ENCODE measurements at regions not wholly inside any gene's neighbourhood (a gene's known extent, or its start where the extent isn't known, plus 50 kb on each side); places are given as distances from the start of the nearest gene placed in this dataset.

DNA sequence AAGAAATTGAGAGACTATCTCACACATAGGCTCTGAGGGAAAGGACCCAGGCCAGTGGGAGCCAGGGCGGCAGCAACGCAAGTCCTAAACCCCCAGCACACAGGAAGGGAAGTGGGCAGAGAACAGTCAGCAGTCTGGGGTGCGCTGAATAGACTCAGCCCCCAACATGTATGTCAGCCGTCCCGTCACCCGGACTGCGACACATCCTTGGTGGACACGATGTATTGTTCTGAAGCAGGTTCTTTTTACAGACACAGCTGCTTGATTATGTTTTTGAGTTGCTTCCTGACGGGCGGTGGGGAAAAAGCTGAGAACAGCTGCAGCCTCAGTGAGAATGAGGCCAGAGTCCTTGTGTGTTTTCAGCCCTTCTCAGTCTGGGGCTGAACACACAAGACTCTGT lies 64.1 kb upstream of the CXCL14 start:
- no peak overlapping the region for H3K4me3 ChIP-seq (ENCODE audit: control insufficient read depth, low read depth, low read length)
- TF ChIP-seq, protein P1, sequence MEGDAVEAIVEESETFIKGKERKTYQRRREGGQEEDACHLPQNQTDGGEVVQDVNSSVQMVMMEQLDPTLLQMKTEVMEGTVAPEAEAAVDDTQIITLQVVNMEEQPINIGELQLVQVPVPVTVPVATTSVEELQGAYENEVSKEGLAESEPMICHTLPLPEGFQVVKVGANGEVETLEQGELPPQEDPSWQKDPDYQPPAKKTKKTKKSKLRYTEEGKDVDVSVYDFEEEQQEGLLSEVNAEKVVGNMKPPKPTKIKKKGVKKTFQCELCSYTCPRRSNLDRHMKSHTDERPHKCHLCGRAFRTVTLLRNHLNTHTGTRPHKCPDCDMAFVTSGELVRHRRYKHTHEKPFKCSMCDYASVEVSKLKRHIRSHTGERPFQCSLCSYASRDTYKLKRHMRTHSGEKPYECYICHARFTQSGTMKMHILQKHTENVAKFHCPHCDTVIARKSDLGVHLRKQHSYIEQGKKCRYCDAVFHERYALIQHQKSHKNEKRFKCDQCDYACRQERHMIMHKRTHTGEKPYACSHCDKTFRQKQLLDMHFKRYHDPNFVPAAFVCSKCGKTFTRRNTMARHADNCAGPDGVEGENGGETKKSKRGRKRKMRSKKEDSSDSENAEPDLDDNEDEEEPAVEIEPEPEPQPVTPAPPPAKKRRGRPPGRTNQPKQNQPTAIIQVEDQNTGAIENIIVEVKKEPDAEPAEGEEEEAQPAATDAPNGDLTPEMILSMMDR (IDR thresholded peaks at IDR 0.05; ENCODE audit: control insufficient read depth, insufficient read depth, low read depth, low read length, missing control alignments): no peak
- DNase-seq (ENCODE audit: low read depth): no peak

DNA sequence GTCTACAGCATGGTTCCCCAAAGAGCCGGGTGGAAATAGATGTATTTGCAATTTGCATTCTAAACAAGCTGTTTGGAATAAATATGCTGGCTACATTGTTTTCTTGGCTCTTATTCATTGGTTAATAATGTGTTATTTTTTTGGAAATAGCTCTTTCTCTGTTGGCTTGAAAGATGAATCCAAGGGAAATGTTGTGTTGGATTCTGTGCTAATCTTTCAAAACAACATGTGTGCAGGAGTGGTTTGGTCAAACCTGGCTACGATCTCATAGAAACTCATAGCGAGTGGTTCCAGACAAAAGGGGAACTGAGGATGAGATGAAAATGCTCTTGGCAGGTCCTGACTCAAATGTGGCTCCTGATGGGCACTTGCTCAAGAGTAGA lies 63.7 kb upstream of the CXCL14 start:
- no peak for DNase-seq (ENCODE audit: low read depth)
- no peak overlapping the region for H3K4me3 ChIP-seq (ENCODE audit: control insufficient read depth, low read depth, low read length)
- TF ChIP-seq, protein P1 (IDR thresholded peaks at IDR 0.05; ENCODE audit: control insufficient read depth, insufficient read depth, low read depth, low read length, missing control alignments): no peak

DNA sequence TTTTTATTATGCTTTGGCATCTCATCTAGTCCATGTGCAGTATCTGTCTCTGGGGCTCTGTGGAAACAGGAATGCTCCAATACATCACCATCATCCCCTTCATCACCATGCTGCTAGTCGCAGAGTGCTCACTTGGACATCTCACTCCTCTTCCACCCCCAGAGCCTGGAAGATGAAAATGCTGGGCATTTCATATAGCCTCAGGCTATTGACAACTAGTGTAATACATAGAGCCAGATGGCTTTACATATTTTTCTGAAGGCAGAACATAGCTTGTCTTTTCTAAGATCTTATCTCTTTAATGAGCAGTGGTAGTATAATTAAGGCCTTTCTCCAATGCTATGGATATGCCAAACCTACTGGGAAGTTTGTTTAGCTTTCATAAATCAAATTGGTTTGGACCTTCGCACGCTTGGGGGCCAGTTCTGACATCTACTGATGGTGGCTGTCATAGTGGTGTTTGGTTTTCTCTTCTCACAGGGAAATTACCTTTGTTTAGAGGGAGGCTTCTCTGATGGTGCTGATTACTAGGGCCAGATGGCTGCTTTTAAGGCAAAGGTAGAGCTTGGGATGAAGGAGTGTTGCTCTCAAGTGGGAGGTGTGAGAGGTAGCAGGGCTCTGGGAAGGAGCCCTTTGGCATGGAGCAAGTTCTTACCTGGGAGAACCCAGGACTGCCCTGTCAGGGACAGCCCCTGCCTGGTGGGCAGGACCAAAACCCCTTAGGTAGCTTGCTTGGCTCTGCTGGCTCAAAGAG lies 63.1 kb upstream of the CXCL14 start:
- DNase-seq (ENCODE audit: low read depth): no peak
- TF ChIP-seq, protein P1 (IDR thresholded peaks at IDR 0.05; ENCODE audit: control insufficient read depth, insufficient read depth, low read depth, low read length, missing control alignments): no peak

DNA sequence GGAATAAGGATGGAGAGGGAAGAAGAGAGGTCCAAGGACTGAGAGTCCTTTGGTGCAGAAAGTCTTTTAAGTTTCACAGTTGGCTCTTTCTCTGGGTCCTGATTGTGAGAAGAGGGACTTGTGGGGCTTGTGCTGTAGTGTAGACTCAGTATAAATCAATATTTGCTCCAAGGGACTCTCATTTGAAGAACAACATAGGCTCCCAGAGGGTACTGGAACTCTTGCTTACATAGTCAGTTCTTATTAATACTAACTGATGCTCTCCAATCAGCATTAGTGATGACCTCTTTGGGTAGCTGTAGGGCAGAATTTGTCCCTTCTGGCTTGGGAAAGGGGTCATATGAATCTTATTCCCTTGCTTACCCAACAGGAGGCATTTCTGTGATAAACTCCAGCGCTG lies 62.5 kb upstream of the CXCL14 start:
- TF ChIP-seq, protein P1 (IDR thresholded peaks at IDR 0.05; ENCODE audit: control insufficient read depth, insufficient read depth, low read depth, low read length, missing control alignments): no peak
- H3K4me3 ChIP-seq (ENCODE audit: control insufficient read depth, low read depth, low read length): no peak overlapping the region
- DNase-seq (ENCODE audit: low read depth): no peak

More for the DNA sequence above, 63.1 kb upstream of the CXCL14 start:
- no peak overlapping the region for H3K4me3 ChIP-seq (ENCODE audit: control insufficient read depth, low read depth, low read length)

DNA sequence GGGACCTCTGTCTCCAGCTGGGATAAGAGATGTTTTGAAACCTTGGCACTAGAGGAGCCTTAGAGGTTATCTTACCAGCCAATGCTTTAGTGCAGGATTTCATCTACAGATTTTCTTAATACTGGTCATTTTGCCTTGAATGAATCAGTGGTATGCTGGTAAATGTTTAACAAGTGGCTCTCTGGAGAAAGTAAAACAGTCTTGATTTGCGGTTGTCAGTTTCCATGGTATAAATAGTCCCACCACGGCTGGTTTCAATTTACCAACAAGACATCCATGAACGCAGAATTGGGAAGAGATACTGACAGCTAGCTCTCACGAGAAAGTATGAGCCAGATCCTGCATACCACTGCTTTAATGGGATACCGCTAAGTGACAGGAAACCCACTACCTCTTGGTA lies 56.7 kb upstream of the CXCL14 start:
- H3K4me3 ChIP-seq (ENCODE audit: control insufficient read depth, low read depth, low read length): no peak overlapping the region
- TF ChIP-seq, protein P1 (IDR thresholded peaks at IDR 0.05; ENCODE audit: control insufficient read depth, insufficient read depth, low read depth, low read length, missing control alignments): no peak
- no peak for DNase-seq (ENCODE audit: low read depth)

DNA sequence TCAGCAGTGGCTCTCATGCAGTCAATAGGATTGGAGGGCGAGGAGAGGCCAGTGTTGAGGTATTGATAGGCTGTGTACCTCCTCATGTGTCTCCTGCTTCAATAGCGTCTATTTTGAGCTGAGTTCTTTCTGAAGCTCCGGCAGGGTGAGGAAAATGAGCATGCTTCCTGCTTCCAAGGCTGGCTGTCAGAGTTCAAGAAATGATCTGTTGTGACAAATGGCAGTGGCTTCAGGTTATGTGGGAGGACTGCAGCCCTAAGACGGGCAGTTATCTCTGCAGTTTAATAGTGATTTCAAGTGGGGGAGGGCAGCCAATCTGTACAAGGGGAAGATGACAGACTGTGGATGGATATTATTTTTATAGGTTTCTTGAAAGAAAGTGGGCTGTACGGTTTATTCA lies 54.0 kb upstream of the CXCL14 start:
- TF ChIP-seq, protein P1 (IDR thresholded peaks at IDR 0.05; ENCODE audit: control insufficient read depth, insufficient read depth, low read depth, low read length, missing control alignments): no peak
- H3K4me3 ChIP-seq (ENCODE audit: control insufficient read depth, low read depth, low read length): no peak overlapping the region
- DNase-seq (ENCODE audit: low read depth): no peak
